ENCODE measurements at regions not wholly inside any gene's neighbourhood (a gene's known extent, or its start where the extent isn't known, plus 50 kb on each side); places are given as distances from the start of the nearest gene placed in this dataset.

DNA sequence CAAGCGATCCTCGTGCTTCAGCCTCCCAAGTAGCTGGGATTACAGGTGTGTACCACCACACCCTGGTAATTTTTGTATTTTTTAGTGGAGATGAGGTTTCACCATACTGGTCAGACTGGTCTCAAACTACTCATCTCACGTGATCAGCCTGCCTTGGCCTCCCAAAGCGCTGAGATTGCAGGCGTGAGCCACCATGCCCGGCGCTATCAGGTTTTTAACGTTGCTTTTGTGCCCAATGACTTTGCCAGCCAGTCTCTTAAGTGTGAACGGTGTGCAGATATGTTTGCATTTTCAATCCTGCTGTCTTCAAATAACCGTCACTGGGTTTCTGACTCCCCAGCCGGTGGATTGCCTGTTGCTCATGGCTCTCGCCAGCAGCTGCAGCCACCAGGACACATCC is 201.8 kb upstream of the PPP2R2D start:
- no peak overlapping the region for H3K9ac ChIP-seq (ENCODE audit: low read length)
- H3K27me3 ChIP-seq (ENCODE audit: control insufficient read depth, insufficient read depth, low read length) = no peaks in the 10 kb centered on the region
- no peak overlapping the region for H3K27ac ChIP-seq (ENCODE audit: low read depth, low read length)
- H3K4me1 ChIP-seq (ENCODE audit: control insufficient read depth, insufficient read depth, low read length) = no peaks in the 10 kb centered on the region
- no peaks in the 10 kb centered on the region for H3K36me3 ChIP-seq (ENCODE audit: control insufficient read depth, insufficient read depth, low read length)
- H3K4me3 ChIP-seq (ENCODE audit: low read length) = no peak overlapping the region

DNA sequence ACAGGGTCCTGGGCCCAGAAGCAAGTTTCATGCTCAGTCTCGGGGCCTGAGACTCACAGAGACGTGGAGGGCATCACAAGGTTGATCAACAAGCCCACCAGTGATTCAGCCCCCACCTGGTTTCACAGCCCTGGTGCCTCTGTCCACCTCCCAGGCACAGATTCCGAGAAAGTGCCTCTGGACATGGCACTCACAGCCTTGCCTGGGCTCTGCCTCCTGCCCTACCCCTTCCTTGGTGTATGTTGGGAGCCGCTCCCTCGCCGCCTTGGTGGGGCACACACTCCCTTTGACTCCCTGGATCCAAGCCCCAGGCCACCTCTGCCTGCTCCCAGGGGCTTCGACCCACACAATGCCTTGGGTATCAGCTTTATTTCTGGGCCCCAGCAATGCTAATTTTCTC is 200.8 kb upstream of the PPP2R2D start:
- Histone ChIP-seq H3K27me3 (ENCODE audit: control insufficient read depth, insufficient read depth, low read length) (no peaks in the 10 kb centered on the region), H3K27ac (ENCODE audit: low read depth, low read length) (no peak overlapping the region)

DNA sequence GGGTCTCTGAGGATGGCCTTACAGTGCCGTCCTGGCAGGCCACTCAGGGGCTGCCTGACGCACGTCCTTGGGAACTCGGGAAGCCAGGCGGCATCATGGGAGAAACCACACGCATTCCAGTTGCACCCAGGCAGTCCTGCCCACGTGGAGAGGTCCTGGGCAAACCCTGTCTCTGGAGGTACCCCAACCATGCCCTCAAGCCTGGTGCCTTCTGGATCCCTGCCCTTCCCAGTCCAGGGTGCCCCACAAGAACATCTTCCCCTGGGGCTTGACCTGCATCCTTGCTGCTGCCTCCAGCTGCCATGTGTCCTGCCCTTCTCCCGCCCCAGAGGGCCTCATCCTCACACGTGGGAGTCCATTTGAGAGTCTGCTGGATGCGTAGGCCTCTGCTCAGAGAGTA is 200.3 kb upstream of the PPP2R2D start:
- H3K4me1 ChIP-seq (ENCODE audit: control insufficient read depth, insufficient read depth, low read length) = no peaks in the 10 kb centered on the region
- no peak overlapping the region for H3K27ac ChIP-seq (ENCODE audit: low read depth, low read length)
- H3K9ac ChIP-seq (ENCODE audit: low read length) = no peak overlapping the region
- no peak overlapping the region for H3K4me3 ChIP-seq (ENCODE audit: low read length)
- no peaks in the 10 kb centered on the region for H3K36me3 ChIP-seq (ENCODE audit: control insufficient read depth, insufficient read depth, low read length)
- H3K27me3 ChIP-seq (ENCODE audit: control insufficient read depth, insufficient read depth, low read length) = no peaks in the 10 kb centered on the region

More for the DNA sequence above, 200.8 kb upstream of the PPP2R2D start:
- H3K4me3 ChIP-seq (ENCODE audit: low read length) = no peak overlapping the region
- no peak overlapping the region for H3K9ac ChIP-seq (ENCODE audit: low read length)
- no peaks in the 10 kb centered on the region for H3K36me3 ChIP-seq (ENCODE audit: control insufficient read depth, insufficient read depth, low read length)
- no peaks in the 10 kb centered on the region for H3K4me1 ChIP-seq (ENCODE audit: control insufficient read depth, insufficient read depth, low read length)

DNA sequence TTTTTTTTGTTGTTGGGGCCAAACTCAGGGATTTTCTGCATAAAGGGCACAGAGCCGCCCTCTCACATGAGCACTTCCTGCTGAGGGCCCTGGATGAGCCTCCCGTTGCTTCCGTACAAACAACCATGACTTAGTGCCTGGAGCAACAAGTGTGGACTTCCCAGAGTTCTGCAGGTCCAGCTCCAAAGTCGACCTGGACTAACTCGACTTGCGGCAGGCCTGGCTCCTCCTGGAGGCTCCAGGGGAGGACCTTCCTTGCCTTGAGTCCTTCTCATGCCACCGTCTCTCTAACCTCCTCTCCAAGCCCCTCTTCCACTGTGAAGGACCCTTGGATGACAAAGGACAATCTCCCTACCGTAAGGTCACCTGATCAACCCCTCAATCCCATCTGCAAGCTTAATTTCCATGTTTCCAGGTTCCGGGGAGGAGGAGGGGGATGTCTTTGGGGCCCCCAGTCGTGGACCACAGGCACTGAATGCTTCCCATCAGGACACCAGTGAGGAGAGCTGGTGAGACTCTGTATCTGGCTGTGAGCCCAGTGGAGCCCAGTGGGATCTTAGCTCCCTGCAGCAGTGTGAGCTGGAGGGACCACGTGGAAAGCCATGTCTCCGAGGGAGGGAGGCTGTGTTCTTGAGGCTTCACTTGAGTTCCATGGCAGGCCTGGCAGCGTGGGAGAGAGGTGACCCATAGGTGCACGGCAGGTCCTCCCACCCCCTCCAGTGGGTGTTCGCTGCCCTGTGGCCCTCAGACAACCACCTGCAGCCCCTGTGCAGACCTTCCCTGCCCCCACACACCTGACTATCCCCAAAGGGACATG is 199.5 kb upstream of the PPP2R2D start:
- Histone ChIP-seq H3K4me3 (ENCODE audit: low read length) (no peak overlapping the region), H3K9ac (ENCODE audit: low read length) (no peak overlapping the region), H3K4me1 (ENCODE audit: control insufficient read depth, insufficient read depth, low read length) (no peaks in the 10 kb centered on the region), H3K36me3 (ENCODE audit: control insufficient read depth, insufficient read depth, low read length) (no peaks in the 10 kb centered on the region), H3K27me3 (ENCODE audit: control insufficient read depth, insufficient read depth, low read length) (no peaks in the 10 kb centered on the region), H3K27ac (ENCODE audit: low read depth, low read length) (no peak overlapping the region)

DNA sequence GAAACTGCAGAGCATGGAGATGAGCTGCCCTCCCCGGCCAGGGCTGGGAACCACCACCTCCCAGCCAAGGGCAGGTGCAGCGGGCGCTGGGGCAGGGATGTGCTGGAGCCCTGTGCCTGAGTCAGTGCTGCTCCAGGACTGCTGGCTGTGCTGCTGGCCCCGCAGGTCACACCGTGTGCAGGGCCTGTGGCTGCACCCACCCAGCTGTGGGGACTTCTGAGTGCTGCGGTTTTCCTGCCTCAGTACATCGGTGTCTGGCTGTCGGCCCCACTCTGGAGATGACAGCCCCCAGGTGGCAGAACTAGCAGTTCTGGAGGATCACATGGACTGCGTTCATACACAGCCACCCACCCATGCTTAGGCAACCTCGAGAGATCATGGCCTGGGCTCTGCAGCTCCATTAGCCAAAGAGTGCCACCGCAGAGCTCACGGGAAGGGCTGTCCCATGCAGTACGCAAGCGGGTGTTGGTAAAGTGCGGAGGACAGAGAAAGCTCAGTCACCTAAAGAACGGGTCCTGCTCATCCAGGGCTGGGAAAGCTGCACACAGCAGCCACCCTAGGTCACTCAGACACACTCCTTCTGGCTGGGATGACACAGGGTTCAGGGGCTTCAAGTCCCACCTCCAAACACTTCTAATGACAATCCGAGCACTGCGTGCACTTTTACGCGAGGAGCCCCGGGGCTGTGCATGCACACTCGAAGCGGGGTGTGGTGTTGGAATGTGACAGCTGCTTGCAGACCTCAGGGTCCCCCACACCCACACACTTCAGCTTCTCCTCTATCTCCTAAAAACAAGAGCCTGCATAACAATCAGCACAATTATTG is 198.1 kb upstream of the PPP2R2D start:
- Histone ChIP-seq H3K27ac (ENCODE audit: low read depth, low read length) (no peak overlapping the region), H3K4me3 (ENCODE audit: low read length) (no peak overlapping the region), H3K36me3 (ENCODE audit: control insufficient read depth, insufficient read depth, low read length) (no peaks in the 10 kb centered on the region), H3K4me1 (ENCODE audit: control insufficient read depth, insufficient read depth, low read length) (no peaks in the 10 kb centered on the region), H3K9ac (ENCODE audit: low read length) (no peak overlapping the region), H3K27me3 (ENCODE audit: control insufficient read depth, insufficient read depth, low read length) (no peaks in the 10 kb centered on the region)

DNA sequence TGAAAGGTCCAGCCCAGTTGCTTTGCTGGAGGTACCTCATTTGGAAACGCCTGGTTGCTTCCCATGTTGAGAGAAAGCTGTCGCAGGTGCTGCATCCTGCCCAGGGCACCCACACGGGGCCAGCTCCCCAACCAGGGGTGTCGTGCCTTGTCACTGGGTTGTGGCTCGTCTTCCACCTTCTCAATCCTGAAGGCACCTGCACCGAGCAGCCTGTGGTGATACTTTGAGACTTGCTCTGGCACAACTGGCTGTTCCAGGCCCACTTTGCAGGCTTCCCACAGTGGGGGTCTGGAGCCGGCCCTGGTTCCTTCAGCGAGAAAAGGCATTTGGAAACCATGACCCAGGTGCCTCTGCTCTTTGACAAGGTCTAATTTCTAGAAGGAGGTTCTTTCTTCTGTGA is 197.3 kb upstream of the PPP2R2D start:
- H3K36me3 ChIP-seq (ENCODE audit: control insufficient read depth, insufficient read depth, low read length) = no peaks in the 10 kb centered on the region
- no peaks in the 10 kb centered on the region for H3K27me3 ChIP-seq (ENCODE audit: control insufficient read depth, insufficient read depth, low read length)

DNA sequence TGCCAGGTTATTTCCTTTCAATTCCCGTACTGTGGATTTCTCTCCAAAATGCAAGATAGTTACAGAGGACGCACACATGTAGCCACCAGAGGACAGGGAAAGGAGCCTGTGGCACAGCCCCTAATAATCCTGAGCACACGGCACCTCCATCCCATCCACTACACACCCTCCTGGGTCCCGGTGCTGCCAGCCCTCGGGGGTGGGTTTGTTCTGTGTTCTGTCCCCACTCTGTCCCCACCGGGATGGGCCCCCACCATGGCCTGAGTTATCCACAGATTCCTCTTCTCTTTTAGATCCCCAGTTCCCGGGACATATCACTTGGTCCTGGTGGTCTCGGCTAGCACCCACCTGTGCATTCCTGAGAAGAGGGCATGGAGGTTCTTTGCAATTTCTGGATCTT is 196.9 kb upstream of the PPP2R2D start:
- H3K4me1 ChIP-seq (ENCODE audit: control insufficient read depth, insufficient read depth, low read length) = no peaks in the 10 kb centered on the region
- H3K27me3 ChIP-seq (ENCODE audit: control insufficient read depth, insufficient read depth, low read length) = no peaks in the 10 kb centered on the region
- H3K4me3 ChIP-seq (ENCODE audit: low read length) = no peak overlapping the region
- no peak overlapping the region for H3K9ac ChIP-seq (ENCODE audit: low read length)
- no peak overlapping the region for H3K27ac ChIP-seq (ENCODE audit: low read depth, low read length)
- no peaks in the 10 kb centered on the region for H3K36me3 ChIP-seq (ENCODE audit: control insufficient read depth, insufficient read depth, low read length)

More for the DNA sequence above, 197.3 kb upstream of the PPP2R2D start:
- Histone ChIP-seq H3K27ac (ENCODE audit: low read depth, low read length) (no peak overlapping the region), H3K9ac (ENCODE audit: low read length) (no peak overlapping the region), H3K4me1 (ENCODE audit: control insufficient read depth, insufficient read depth, low read length) (no peaks in the 10 kb centered on the region), H3K4me3 (ENCODE audit: low read length) (no peak overlapping the region)

DNA sequence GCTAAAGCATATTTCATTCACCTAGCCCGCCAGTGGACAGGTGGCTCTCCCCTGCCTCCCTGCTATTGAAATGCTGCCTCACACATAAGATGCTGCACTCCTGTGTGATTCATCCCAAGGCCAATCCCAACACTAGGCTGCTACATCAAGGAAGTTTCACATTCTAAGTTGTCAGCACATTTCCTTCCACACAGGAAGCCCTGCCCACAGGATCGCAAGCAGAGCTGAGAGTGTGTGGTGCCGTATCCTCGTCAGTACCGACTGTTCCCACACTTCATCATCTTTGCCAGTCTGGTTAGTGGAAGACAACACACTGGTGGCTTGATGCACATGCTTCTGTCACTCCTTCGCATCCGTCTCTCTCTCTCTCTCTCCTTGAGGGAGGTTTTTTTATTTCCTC is 194.3 kb upstream of the PPP2R2D start:
- H3K27me3 ChIP-seq (ENCODE audit: control insufficient read depth, insufficient read depth, low read length) = no peaks in the 10 kb centered on the region
- H3K36me3 ChIP-seq (ENCODE audit: control insufficient read depth, insufficient read depth, low read length) = no peaks in the 10 kb centered on the region
- H3K27ac ChIP-seq (ENCODE audit: low read depth, low read length) = no peak overlapping the region
- H3K9ac ChIP-seq (ENCODE audit: low read length) = no peak overlapping the region
- H3K4me1 ChIP-seq (ENCODE audit: control insufficient read depth, insufficient read depth, low read length) = no peaks in the 10 kb centered on the region
- no peak overlapping the region for H3K4me3 ChIP-seq (ENCODE audit: low read length)

DNA sequence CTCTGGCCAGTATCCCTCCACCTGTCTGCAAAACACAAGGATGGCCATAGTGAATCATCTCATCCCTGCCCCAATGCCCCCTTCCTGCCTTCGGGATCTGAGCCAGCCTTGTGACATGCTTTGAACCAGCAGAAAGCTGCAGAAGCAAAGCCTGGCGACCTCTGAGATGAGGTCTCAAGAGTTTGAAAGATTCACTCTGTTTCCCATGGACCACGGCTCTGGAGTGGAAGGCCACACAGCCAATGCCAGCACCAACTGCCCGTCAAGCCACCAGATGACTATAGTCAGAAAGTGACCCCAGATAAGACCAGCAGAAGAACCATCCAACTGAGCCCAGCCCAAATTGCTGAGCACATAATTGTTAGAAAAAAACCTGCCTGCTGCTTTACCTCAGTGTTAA is 193.9 kb upstream of the PPP2R2D start:
- H3K4me3 ChIP-seq (ENCODE audit: low read length) = no peak overlapping the region
- no peak overlapping the region for H3K27ac ChIP-seq (ENCODE audit: low read depth, low read length)
- no peaks in the 10 kb centered on the region for H3K27me3 ChIP-seq (ENCODE audit: control insufficient read depth, insufficient read depth, low read length)
- no peak overlapping the region for H3K9ac ChIP-seq (ENCODE audit: low read length)
- no peaks in the 10 kb centered on the region for H3K36me3 ChIP-seq (ENCODE audit: control insufficient read depth, insufficient read depth, low read length)
- no peaks in the 10 kb centered on the region for H3K4me1 ChIP-seq (ENCODE audit: control insufficient read depth, insufficient read depth, low read length)

DNA sequence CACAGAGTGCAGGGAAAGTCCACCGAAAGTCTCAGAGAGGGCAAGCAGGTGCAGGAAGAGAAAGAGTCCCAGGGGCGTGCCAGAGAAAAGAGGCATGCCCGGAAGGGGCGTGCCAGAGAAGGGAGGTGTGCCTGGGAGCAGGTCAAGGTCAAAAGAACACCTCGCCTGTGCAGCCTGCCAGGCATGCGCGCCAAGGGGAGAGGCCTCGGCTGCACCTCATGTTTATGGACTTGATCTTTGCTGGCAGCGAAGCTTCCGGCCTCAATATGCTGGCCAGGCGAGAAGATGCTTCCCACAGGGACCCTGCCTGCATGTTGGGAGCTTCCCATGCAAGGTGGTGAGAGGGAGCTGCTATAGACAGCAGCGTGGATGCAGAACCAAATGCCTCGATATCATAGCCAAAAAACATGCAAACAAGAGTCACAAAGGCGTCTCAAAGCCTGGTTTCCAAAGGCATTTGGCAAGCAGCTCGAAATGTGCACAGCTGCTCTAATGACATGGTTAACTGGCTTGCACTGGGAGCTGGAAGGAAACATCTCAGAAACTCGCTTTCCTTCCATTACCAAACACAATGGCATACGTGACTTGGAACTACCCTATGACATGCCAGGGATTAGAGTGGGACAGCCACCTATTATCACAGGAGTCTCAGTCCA is 192.5 kb upstream of the PPP2R2D start:
- H3K9ac ChIP-seq (ENCODE audit: low read length) = no peak overlapping the region
- no peaks in the 10 kb centered on the region for H3K4me1 ChIP-seq (ENCODE audit: control insufficient read depth, insufficient read depth, low read length)
- H3K4me3 ChIP-seq (ENCODE audit: low read length) = no peak overlapping the region
- H3K27me3 ChIP-seq (ENCODE audit: control insufficient read depth, insufficient read depth, low read length) = no peaks in the 10 kb centered on the region
- no peaks in the 10 kb centered on the region for H3K36me3 ChIP-seq (ENCODE audit: control insufficient read depth, insufficient read depth, low read length)
- no peak overlapping the region for H3K27ac ChIP-seq (ENCODE audit: low read depth, low read length)

DNA sequence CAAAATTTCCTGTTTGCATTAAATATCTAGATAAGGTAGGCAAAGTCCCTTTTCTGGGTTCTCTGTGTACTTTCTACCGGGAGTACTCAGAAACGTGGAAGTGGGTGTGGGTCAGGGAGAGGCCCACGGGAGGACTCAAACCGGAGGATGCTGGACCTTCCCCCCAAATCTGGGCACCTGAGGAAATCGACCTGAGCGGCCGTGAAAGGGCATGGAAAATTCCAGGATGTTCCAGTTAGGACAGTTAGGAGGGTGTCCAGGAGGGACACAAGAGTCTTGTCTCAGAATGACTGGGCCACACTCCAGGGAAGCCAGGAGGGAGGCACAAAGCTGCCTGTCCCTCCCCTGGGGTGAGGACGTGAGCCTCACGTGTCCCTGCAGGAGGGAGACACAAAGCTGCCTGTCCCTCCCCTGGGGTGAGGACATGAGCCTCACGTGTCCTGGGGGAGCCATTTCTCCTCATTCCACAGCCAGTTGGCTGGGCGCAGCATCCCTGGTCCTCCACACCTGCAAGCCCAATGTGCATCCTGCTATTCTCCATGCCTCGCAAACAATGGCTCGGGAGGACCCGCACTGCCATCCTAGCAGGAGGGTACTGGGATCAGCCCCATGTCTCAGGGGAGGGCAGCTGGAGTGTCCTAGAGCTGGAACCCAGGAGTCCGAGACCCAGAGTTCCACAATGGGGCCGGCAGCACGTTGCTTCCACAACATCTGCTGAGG is 190.5 kb upstream of the PPP2R2D start:
- no peaks in the 10 kb centered on the region for H3K27me3 ChIP-seq (ENCODE audit: control insufficient read depth, insufficient read depth, low read length)
- H3K27ac ChIP-seq (ENCODE audit: low read depth, low read length) = no peak overlapping the region
- no peak overlapping the region for H3K9ac ChIP-seq (ENCODE audit: low read length)
- H3K4me3 ChIP-seq (ENCODE audit: low read length) = no peak overlapping the region
- no peaks in the 10 kb centered on the region for H3K36me3 ChIP-seq (ENCODE audit: control insufficient read depth, insufficient read depth, low read length)
- H3K4me1 ChIP-seq (ENCODE audit: control insufficient read depth, insufficient read depth, low read length) = no peaks in the 10 kb centered on the region

DNA sequence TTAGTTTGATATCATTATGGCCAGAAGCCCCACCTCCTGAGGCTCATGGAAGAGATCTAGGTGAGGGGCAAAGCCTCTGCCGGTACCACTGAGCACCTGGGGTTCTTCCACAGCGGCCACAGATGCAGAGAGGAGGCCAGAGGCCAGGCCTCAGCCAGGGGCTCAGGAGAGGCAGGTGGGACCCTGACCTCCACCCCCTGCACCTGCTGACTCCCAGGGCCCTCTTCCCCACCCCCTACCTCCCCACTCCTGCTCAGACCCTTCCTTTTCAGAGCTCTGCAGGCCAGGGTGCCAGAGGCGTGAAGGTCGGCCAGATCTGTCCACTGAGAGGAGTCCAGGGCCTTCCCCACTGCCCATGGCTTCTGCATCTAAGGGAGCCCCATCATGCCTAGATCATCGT is 178.7 kb upstream of the PPP2R2D start:
- H3K27me3 ChIP-seq (ENCODE audit: control insufficient read depth, insufficient read depth, low read length) = no peaks in the 10 kb centered on the region
- no peak overlapping the region for H3K27ac ChIP-seq (ENCODE audit: low read depth, low read length)
- H3K4me1 ChIP-seq (ENCODE audit: control insufficient read depth, insufficient read depth, low read length) = no peaks in the 10 kb centered on the region
- no peak overlapping the region for H3K9ac ChIP-seq (ENCODE audit: low read length)
- no peaks in the 10 kb centered on the region for H3K36me3 ChIP-seq (ENCODE audit: control insufficient read depth, insufficient read depth, low read length)
- no peak overlapping the region for H3K4me3 ChIP-seq (ENCODE audit: low read length)

All from rectal smooth muscle tissue (tissue), 1 donor.